ENCODE measurements at regions not wholly inside any gene's neighbourhood (a gene's known extent, or its start where the extent isn't known, plus 50 kb on each side); places are given as distances from the start of the nearest gene placed in this dataset.

DNA sequence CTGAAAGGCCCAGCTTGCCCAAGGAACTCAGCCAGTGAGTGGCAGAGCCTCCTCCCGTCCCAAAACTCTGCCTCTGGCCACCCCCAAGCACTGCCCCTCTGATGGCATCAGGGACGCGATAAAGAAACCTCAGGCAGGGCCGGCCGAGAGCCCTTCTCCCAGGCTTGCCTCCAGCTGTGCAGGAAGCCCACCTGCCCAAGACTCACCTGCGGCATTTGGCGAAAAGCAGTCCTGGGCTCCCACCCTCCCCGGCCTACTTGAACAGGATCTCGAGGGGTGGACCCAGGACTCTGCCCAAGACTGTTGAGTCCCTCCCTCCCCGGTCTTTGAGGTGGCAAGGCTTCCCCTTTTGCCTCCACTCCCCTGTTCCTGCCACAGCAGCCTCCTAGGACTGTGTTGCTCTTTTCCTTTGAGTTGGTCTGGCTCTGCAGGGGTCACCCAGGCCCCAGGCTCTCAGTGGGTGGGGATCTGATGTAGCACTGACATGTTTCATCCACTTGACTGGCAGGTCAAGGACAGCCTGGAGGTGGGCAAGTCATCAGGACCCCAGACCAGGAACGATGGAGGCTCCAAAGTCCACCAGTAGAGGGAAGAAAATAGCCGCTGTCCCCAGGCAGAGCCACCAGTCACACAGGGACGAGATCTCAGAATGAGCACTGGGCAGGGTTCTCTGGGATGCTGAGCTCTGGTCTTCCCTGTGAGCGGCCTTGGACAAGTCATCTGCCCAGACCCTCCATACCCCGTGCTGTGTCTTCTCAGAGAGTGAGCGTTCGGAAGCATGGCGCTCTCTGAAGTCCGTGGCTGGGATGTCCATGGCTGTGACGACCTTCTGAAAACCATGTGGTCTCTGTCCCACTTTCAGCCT is 111.0 kb upstream of the TNRC6C start:
- Histone ChIP-seq H3K4me3 (replicated peaks; ENCODE audit: low read depth, low read length) (no peak overlapping the region), H3K36me3 (ENCODE audit: control insufficient read depth, insufficient read depth, low read length) (no peaks in the 10 kb centered on the region), H3K27me3 (replicated peaks; ENCODE audit: control insufficient read depth, insufficient read depth, low read length) (no peaks in the 10 kb centered on the region; the same call in 1 of the 2 replicates)
- no peak for DNase-seq (ENCODE audit: extremely low read depth, insufficient read length)
- TF ChIP-seq CTCF (IDR thresholded peaks at IDR 0.05; ENCODE audit: insufficient read depth, low read length, poor library complexity, severe bottlenecking): no peak

DNA sequence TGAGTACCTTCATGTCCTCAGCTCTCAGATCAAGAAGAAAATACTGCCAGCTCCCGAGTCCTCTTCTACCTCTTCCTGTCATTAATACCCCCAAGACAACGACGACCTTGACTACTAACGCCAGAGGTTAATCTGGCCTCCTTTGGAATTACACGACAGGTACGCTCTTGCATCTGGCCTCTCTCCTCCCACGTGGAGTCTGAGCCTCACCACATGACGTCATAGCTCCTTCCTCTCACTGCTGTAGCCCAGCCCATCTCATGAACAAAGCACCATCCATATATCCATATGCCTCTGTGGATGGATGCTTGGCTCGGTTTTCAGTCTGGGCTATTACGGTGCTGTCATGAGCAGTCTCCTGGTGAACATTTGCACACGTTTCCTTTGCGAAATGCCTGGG is 110.2 kb upstream of the TNRC6C start:
- no peak for TF ChIP-seq CTCF (IDR thresholded peaks at IDR 0.05; ENCODE audit: insufficient read depth, low read length, poor library complexity, severe bottlenecking)
- Histone ChIP-seq H3K27me3 (replicated peaks; ENCODE audit: control insufficient read depth, insufficient read depth, low read length) (no peaks in the 10 kb centered on the region), H3K4me3 (replicated peaks; ENCODE audit: low read depth, low read length) (no peak overlapping the region), H3K36me3 (ENCODE audit: control insufficient read depth, insufficient read depth, low read length) (no peaks in the 10 kb centered on the region)
- no peak for DNase-seq (ENCODE audit: extremely low read depth, insufficient read length)

GRCh38 chr17:77849239-77849638 is 109.3 kb upstream of the TNRC6C start:
- no peaks in the 10 kb centered on the region for H3K27me3 ChIP-seq (replicated peaks; ENCODE audit: control insufficient read depth, insufficient read depth, low read length)
- H3K36me3 ChIP-seq (ENCODE audit: control insufficient read depth, insufficient read depth, low read length): no peaks in the 10 kb centered on the region
- H3K4me3 ChIP-seq (replicated peaks; ENCODE audit: low read depth, low read length): no peak overlapping the region
- no peak for TF ChIP-seq CTCF (IDR thresholded peaks at IDR 0.05; ENCODE audit: insufficient read depth, low read length, poor library complexity, severe bottlenecking)
- DNase-seq (ENCODE audit: extremely low read depth, insufficient read length): no peak

GRCh38 chr17:77851921-77852320 is 106.6 kb upstream of the TNRC6C start:
- Histone ChIP-seq H3K4me3 (replicated peaks; ENCODE audit: low read depth, low read length) (no peak overlapping the region), H3K27me3 (replicated peaks; ENCODE audit: control insufficient read depth, insufficient read depth, low read length) (no peaks in the 10 kb centered on the region; the same call in 1 of the 2 replicates), H3K36me3 (ENCODE audit: control insufficient read depth, insufficient read depth, low read length) (no peaks in the 10 kb centered on the region)
- TF ChIP-seq CTCF (IDR thresholded peaks at IDR 0.05; ENCODE audit: insufficient read depth, low read length, poor library complexity, severe bottlenecking): no peak
- no peak for DNase-seq (ENCODE audit: extremely low read depth, insufficient read length)

DNA sequence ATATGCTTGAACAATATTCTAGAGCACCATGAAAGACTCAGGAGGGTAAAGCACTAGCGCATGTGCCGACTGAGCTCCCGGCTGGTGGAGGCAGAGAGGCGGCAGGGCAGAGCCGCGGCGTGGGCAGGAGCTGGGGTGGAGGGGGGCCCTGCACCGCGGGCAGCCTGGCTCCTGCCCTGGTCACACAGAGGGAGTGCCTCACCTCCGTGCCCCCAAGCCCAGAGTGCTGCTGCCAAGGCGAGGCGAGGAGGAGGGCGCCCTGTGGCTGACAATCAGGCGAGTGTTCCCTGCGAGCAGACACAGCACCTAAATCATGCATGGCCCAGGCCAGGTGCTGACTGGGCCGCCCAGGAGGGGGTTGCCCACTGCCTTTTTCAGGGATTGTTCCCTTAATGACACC is 105.8 kb upstream of the TNRC6C start:
- Histone ChIP-seq H3K36me3 (ENCODE audit: control insufficient read depth, insufficient read depth, low read length) (no peaks in the 10 kb centered on the region), H3K4me3 (replicated peaks; ENCODE audit: low read depth, low read length) (no peak overlapping the region), H3K27me3 (replicated peaks; ENCODE audit: control insufficient read depth, insufficient read depth, low read length) (no peaks in the 10 kb centered on the region; the same call in 1 of the 2 replicates)
- no peak for DNase-seq (ENCODE audit: extremely low read depth, insufficient read length)
- no peak for TF ChIP-seq CTCF (IDR thresholded peaks at IDR 0.05; ENCODE audit: insufficient read depth, low read length, poor library complexity, severe bottlenecking)

All from GM06990 (cell line).